HG02885 (cell line): ENCODE measurements at regions not wholly inside any gene's neighbourhood (a gene's known extent, or its start where the extent isn't known, plus 50 kb on each side); places are given as distances from the start of the nearest gene placed in this dataset.
A peak's percentile ranks its signal among the peaks of the same experiment; 100 is the strongest.
"Not testable (repeated sequence)": the region's sequence is repeated elsewhere in the genome, so short reads cannot be mapped to it uniquely, and the experiment has no call there.

ENCODE experiments used
- ATAC-seq: cut with Tn5 transposase; IDR thresholded peaks from one replicate; pipeline ENCODE4 v1.9.1; 2021; ENCODE audit warnings: mild to moderate bottlenecking; ENCODE audit not compliant: unreplicated experiment, poor library complexity

GRCh38 chr12:9343731-9344130 is 135.5 kb upstream of the PZP start:
- no peak for ATAC-seq

- ATAC-seq: no peak
Observed at GRCh38 chr12:9342614-9343353, 134.6 kb upstream of the PZP start.

- ATAC-seq: no peak
Observed at GRCh38 chr12:9341260-9341585, 133.0 kb upstream of the PZP start.

- no peak for ATAC-seq
Observed at GRCh38 chr12:9340422-9341259, 132.4 kb upstream of the PZP start.

GRCh38 chr12:9337656-9338055 is 129.5 kb upstream of the PZP start:
- no peak for ATAC-seq

GRCh38 chr12:9336375-9337011 is 128.3 kb upstream of the PZP start:
- ATAC-seq: not testable (repeated sequence)

- no peak for ATAC-seq
Observed at GRCh38 chr12:9335867-9336266, 127.7 kb upstream of the PZP start.

- no peak for ATAC-seq
Observed at GRCh38 chr12:9334964-9335363, 126.8 kb upstream of the PZP start.

- no peak for ATAC-seq
Observed at GRCh38 chr12:9334041-9334692, 126.0 kb upstream of the PZP start.

- ATAC-seq: no peak
Observed at GRCh38 chr12:9333161-9333560, 125.0 kb upstream of the PZP start.

GRCh38 chr12:9332564-9332963 is 124.4 kb upstream of the PZP start:
- ATAC-seq: no peak

- peak; percentile 61 for ATAC-seq
Observed at GRCh38 chr12:9331218-9331626, 123.0 kb upstream of the PZP start.

- ATAC-seq: no peak
Observed at GRCh38 chr12:9329019-9329418, 120.8 kb upstream of the PZP start.

- ATAC-seq: no peak
Observed at GRCh38 chr12:9328065-9328464, 119.9 kb upstream of the PZP start.

GRCh38 chr12:9327320-9327719 is 119.1 kb upstream of the PZP start:
- ATAC-seq: no peak

GRCh38 chr12:9326849-9327248 is 118.7 kb upstream of the PZP start:
- not testable (repeated sequence) for ATAC-seq

GRCh38 chr12:9326085-9326484 is 117.9 kb upstream of the PZP start:
- ATAC-seq: no peak

GRCh38 chr12:9325471-9325870 is 117.3 kb upstream of the PZP start:
- no peak for ATAC-seq

- no peak for ATAC-seq
Observed at GRCh38 chr12:9324782-9325181, 116.6 kb upstream of the PZP start.

GRCh38 chr12:9323144-9323681 is 115.0 kb upstream of the PZP start:
- no peak for ATAC-seq

- ATAC-seq: peak; percentile 75
Observed at GRCh38 chr12:9319842-9320173, 111.6 kb upstream of the PZP start.
